ENCODE measurements at regions not wholly inside any gene's neighbourhood (a gene's known extent, or its start where the extent isn't known, plus 50 kb on each side); places are given as distances from the start of the nearest gene placed in this dataset.

DNA sequence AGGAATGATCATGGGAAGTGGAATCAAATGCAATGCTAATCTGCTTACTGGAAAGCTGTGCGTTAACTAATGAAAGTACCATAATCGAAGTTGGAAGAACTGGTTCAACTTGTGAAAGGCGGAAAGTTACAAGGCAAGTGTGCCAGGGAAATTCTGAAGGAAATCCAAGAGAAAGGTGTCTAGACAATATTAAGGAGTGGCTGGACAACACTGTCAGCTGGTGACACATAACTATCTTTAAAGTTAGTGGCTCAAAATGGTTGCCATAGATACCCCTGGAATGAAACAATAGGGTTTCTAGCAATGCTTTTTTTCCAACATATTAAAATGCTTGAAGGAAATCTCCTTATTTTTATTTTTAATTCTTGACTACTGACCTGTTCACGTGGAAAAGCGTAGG is 90.4 kb downstream of the BMP2 start:
- TF ChIP-seq, protein P1, sequence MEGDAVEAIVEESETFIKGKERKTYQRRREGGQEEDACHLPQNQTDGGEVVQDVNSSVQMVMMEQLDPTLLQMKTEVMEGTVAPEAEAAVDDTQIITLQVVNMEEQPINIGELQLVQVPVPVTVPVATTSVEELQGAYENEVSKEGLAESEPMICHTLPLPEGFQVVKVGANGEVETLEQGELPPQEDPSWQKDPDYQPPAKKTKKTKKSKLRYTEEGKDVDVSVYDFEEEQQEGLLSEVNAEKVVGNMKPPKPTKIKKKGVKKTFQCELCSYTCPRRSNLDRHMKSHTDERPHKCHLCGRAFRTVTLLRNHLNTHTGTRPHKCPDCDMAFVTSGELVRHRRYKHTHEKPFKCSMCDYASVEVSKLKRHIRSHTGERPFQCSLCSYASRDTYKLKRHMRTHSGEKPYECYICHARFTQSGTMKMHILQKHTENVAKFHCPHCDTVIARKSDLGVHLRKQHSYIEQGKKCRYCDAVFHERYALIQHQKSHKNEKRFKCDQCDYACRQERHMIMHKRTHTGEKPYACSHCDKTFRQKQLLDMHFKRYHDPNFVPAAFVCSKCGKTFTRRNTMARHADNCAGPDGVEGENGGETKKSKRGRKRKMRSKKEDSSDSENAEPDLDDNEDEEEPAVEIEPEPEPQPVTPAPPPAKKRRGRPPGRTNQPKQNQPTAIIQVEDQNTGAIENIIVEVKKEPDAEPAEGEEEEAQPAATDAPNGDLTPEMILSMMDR (optimal IDR thresholded peaks at IDR 0.05 in 1 of 3, IDR thresholded peaks at IDR 0.05 in 1 of 3, conservative IDR thresholded peaks at IDR 0.05 in 1 of 3; ENCODE audit: extremely low read depth in 1 of 3, insufficient read depth in 2 of 3, low read length in 3 of 3): no peak
- TF ChIP-seq EZH2 (IDR thresholded peaks at IDR 0.05; ENCODE audit: low read length): no peak

Measured in keratinocyte (primary cell).